ENCODE measurements at regions not wholly inside any gene's neighbourhood (a gene's known extent, or its start where the extent isn't known, plus 50 kb on each side); places are given as distances from the start of the nearest gene placed in this dataset.

GRCh38 chr13:34300559-34300958 lies 482.6 kb downstream of the RFC3 start:
- Histone ChIP-seq H3K27me3 (ENCODE audit: insufficient read depth, low read length) (no peaks in the 10 kb centered on the region), H3K18ac (ENCODE audit: low read length) (no peak overlapping the region), H3K79me1 (ENCODE audit: low read length) (no peaks in the 10 kb centered on the region), H4K12ac (ENCODE audit: low read depth, low read length) (no peak overlapping the region), H3K4me1 (ENCODE audit: control insufficient read depth in 1 of 2, insufficient read depth in 2 of 2, low read length in 2 of 2) (no peaks in the 10 kb centered on the region), H3K36me3 (ENCODE audit: control insufficient read depth in 1 of 2, insufficient read depth in 2 of 2, low read length in 2 of 2) (no peaks in the 10 kb centered on the region), H2BK120ac (ENCODE audit: insufficient read depth, low read length, poor library complexity) (no peak overlapping the region), H3K4ac (ENCODE audit: low read depth, low read length) (no peak overlapping the region), H3K4me2 (ENCODE audit: low read length) (no peak overlapping the region), H4K91ac (ENCODE audit: low read depth, low read length) (no peak overlapping the region), H3K23ac (ENCODE audit: low read length) (no peak overlapping the region), H3K9me3 (ENCODE audit: insufficient read depth, low read depth, low read length) (no peaks in the 10 kb centered on the region), H2AFZ (ENCODE audit: insufficient read depth, low read length, poor library complexity) (no peak overlapping the region), H3K4me3 (ENCODE audit: low read depth, low read length) (no peak overlapping the region), H3K27ac (ENCODE audit: low read depth, low read length) (no peak overlapping the region), H4K8ac (ENCODE audit: low read depth, low read length) (no peak overlapping the region), H3K14ac (ENCODE audit: low read length) (no peak overlapping the region), H3K79me2 (ENCODE audit: control insufficient read depth, insufficient read depth, low read length, poor library complexity) (no peaks in the 10 kb centered on the region), H2AK5ac (ENCODE audit: low read length) (no peak overlapping the region), H2BK5ac (ENCODE audit: low read depth, low read length, poor library complexity) (no peak overlapping the region), H2BK12ac (ENCODE audit: low read length) (no peak overlapping the region), H3K9ac (ENCODE audit: low read length) (no peak overlapping the region)
- no CpG with 5 or more reads among the region's 1 CpG for WGBS (ENCODE audit: extremely low coverage, insufficient coverage, insufficient read length)
- DNase-seq = no peak

- Histone ChIP-seq H3K79me1 (ENCODE audit: low read length) (no peaks in the 10 kb centered on the region), H2BK12ac (ENCODE audit: low read length) (no peak overlapping the region), H4K91ac (ENCODE audit: low read depth, low read length) (no peak overlapping the region), H4K8ac (ENCODE audit: low read depth, low read length) (no peak overlapping the region), H3K9me3 (ENCODE audit: insufficient read depth, low read depth, low read length) (no peaks in the 10 kb centered on the region), H2BK5ac (ENCODE audit: low read depth, low read length, poor library complexity) (no peak overlapping the region), H3K23ac (ENCODE audit: low read length) (no peak overlapping the region), H3K14ac (ENCODE audit: low read length) (no peak overlapping the region), H3K9ac (ENCODE audit: low read length) (no peak overlapping the region), H3K4me2 (ENCODE audit: low read length) (no peak overlapping the region), H3K79me2 (ENCODE audit: control insufficient read depth, insufficient read depth, low read length, poor library complexity) (no peaks in the 10 kb centered on the region), H3K4ac (ENCODE audit: low read depth, low read length) (no peak overlapping the region), H2AK5ac (ENCODE audit: low read length) (no peak overlapping the region), H3K27me3 (ENCODE audit: insufficient read depth, low read length) (no peaks in the 10 kb centered on the region), H3K27ac (ENCODE audit: low read depth, low read length) (no peak overlapping the region), H3K4me1 (ENCODE audit: control insufficient read depth in 1 of 2, insufficient read depth in 2 of 2, low read length in 2 of 2) (no peaks in the 10 kb centered on the region), H3K36me3 (ENCODE audit: control insufficient read depth in 1 of 2, insufficient read depth in 2 of 2, low read length in 2 of 2) (no peaks in the 10 kb centered on the region), H2AFZ (ENCODE audit: insufficient read depth, low read length, poor library complexity) (no peak overlapping the region), H2BK120ac (ENCODE audit: insufficient read depth, low read length, poor library complexity) (no peak overlapping the region), H4K12ac (ENCODE audit: low read depth, low read length) (no peak overlapping the region), H3K18ac (ENCODE audit: low read length) (no peak overlapping the region), H3K4me3 (ENCODE audit: low read depth, low read length) (no peak overlapping the region)
- no peak for DNase-seq
Observed at GRCh38 chr13:34302596-34302995, 484.6 kb downstream of the RFC3 start.

- Histone ChIP-seq H3K9ac (ENCODE audit: low read length) (no peak overlapping the region), H3K79me2 (ENCODE audit: control insufficient read depth, insufficient read depth, low read length, poor library complexity) (no peaks in the 10 kb centered on the region), H4K8ac (ENCODE audit: low read depth, low read length) (no peak overlapping the region), H3K79me1 (ENCODE audit: low read length) (no peaks in the 10 kb centered on the region), H2BK5ac (ENCODE audit: low read depth, low read length, poor library complexity) (no peak overlapping the region), H3K18ac (ENCODE audit: low read length) (no peak overlapping the region), H4K12ac (ENCODE audit: low read depth, low read length) (no peak overlapping the region), H2BK12ac (ENCODE audit: low read length) (no peak overlapping the region), H3K23ac (ENCODE audit: low read length) (no peak overlapping the region), H2AFZ (ENCODE audit: insufficient read depth, low read length, poor library complexity) (no peak overlapping the region), H4K91ac (ENCODE audit: low read depth, low read length) (no peak overlapping the region), H3K27me3 (ENCODE audit: insufficient read depth, low read length) (no peaks in the 10 kb centered on the region), H3K27ac (ENCODE audit: low read depth, low read length) (no peak overlapping the region), H3K4me2 (ENCODE audit: low read length) (no peak overlapping the region), H3K4me1 (ENCODE audit: control insufficient read depth in 1 of 2, insufficient read depth in 2 of 2, low read length in 2 of 2) (no peaks in the 10 kb centered on the region), H3K9me3 (ENCODE audit: insufficient read depth, low read depth, low read length) (no peaks in the 10 kb centered on the region), H3K4ac (ENCODE audit: low read depth, low read length) (no peak overlapping the region), H2AK5ac (ENCODE audit: low read length) (no peak overlapping the region), H2BK120ac (ENCODE audit: insufficient read depth, low read length, poor library complexity) (no peak overlapping the region), H3K36me3 (ENCODE audit: control insufficient read depth in 1 of 2, insufficient read depth in 2 of 2, low read length in 2 of 2) (no peaks in the 10 kb centered on the region), H3K4me3 (ENCODE audit: low read depth, low read length) (no peak overlapping the region), H3K14ac (ENCODE audit: low read length) (no peak overlapping the region)
- DNase-seq = no peak
Observed at GRCh38 chr13:34303346-34303745, 485.4 kb downstream of the RFC3 start.

GRCh38 chr13:34307607-34308006 lies 489.7 kb downstream of the RFC3 start:
- Histone ChIP-seq H2AFZ (ENCODE audit: insufficient read depth, low read length, poor library complexity) (no peak overlapping the region), H2AK5ac (ENCODE audit: low read length) (no peak overlapping the region), H3K27me3 (ENCODE audit: insufficient read depth, low read length) (no peaks in the 10 kb centered on the region), H3K9ac (ENCODE audit: low read length) (no peak overlapping the region), H3K4me1 (ENCODE audit: control insufficient read depth in 1 of 2, insufficient read depth in 2 of 2, low read length in 2 of 2) (no peaks in the 10 kb centered on the region), H3K9me3 (ENCODE audit: insufficient read depth, low read depth, low read length) (no peaks in the 10 kb centered on the region), H4K8ac (ENCODE audit: low read depth, low read length) (no peak overlapping the region), H3K36me3 (ENCODE audit: control insufficient read depth in 1 of 2, insufficient read depth in 2 of 2, low read length in 2 of 2) (no peaks in the 10 kb centered on the region), H3K18ac (ENCODE audit: low read length) (no peak overlapping the region), H3K79me2 (ENCODE audit: control insufficient read depth, insufficient read depth, low read length, poor library complexity) (no peaks in the 10 kb centered on the region), H3K14ac (ENCODE audit: low read length) (no peak overlapping the region), H2BK5ac (ENCODE audit: low read depth, low read length, poor library complexity) (no peak overlapping the region), H3K23ac (ENCODE audit: low read length) (no peak overlapping the region), H3K4me2 (ENCODE audit: low read length) (no peak overlapping the region), H3K79me1 (ENCODE audit: low read length) (no peaks in the 10 kb centered on the region), H4K12ac (ENCODE audit: low read depth, low read length) (no peak overlapping the region), H3K4me3 (ENCODE audit: low read depth, low read length) (no peak overlapping the region), H4K91ac (ENCODE audit: low read depth, low read length) (no peak overlapping the region), H3K4ac (ENCODE audit: low read depth, low read length) (no peak overlapping the region), H2BK120ac (ENCODE audit: insufficient read depth, low read length, poor library complexity) (no peak overlapping the region), H3K27ac (ENCODE audit: low read depth, low read length) (no peak overlapping the region), H2BK12ac (ENCODE audit: low read length) (no peak overlapping the region)
- WGBS (ENCODE audit: extremely low coverage, insufficient coverage, insufficient read length) = no CpG with 5 or more reads among the region's 5 CpGs
- DNase-seq = no peak

GRCh38 chr13:34308725-34309124 lies 490.8 kb downstream of the RFC3 start:
- WGBS (ENCODE audit: extremely low coverage, insufficient coverage, insufficient read length) = no CpG with 5 or more reads among the region's 1 CpG
- H3K23ac ChIP-seq (ENCODE audit: low read length) = no peak overlapping the region

More at GRCh38 chr13:34308725-34309124, 490.8 kb downstream of the RFC3 start:
- peak in 1 of 2 donors; percentile 10 for DNase-seq
- Histone ChIP-seq H2AFZ (ENCODE audit: insufficient read depth, low read length, poor library complexity) (no peak overlapping the region), H2BK5ac (ENCODE audit: low read depth, low read length, poor library complexity) (no peak overlapping the region), H3K14ac (ENCODE audit: low read length) (no peak overlapping the region), H3K18ac (ENCODE audit: low read length) (no peak overlapping the region), H3K9me3 (ENCODE audit: insufficient read depth, low read depth, low read length) (no peaks in the 10 kb centered on the region), H4K12ac (ENCODE audit: low read depth, low read length) (no peak overlapping the region), H2BK12ac (ENCODE audit: low read length) (no peak overlapping the region), H3K36me3 (ENCODE audit: control insufficient read depth in 1 of 2, insufficient read depth in 2 of 2, low read length in 2 of 2) (no peaks in the 10 kb centered on the region), H3K4ac (ENCODE audit: low read depth, low read length) (no peak overlapping the region), H4K8ac (ENCODE audit: low read depth, low read length) (no peak overlapping the region), H3K4me1 (ENCODE audit: control insufficient read depth in 1 of 2, insufficient read depth in 2 of 2, low read length in 2 of 2) (no peaks in the 10 kb centered on the region), H3K27me3 (ENCODE audit: insufficient read depth, low read length) (no peaks in the 10 kb centered on the region), H3K79me2 (ENCODE audit: control insufficient read depth, insufficient read depth, low read length, poor library complexity) (no peaks in the 10 kb centered on the region), H3K4me2 (ENCODE audit: low read length) (no peak overlapping the region), H3K9ac (ENCODE audit: low read length) (no peak overlapping the region), H3K79me1 (ENCODE audit: low read length) (no peaks in the 10 kb centered on the region), H2BK120ac (ENCODE audit: insufficient read depth, low read length, poor library complexity) (no peak overlapping the region), H2AK5ac (ENCODE audit: low read length) (no peak overlapping the region), H4K91ac (ENCODE audit: low read depth, low read length) (no peak overlapping the region), H3K4me3 (ENCODE audit: low read depth, low read length) (no peak overlapping the region), H3K27ac (ENCODE audit: low read depth, low read length) (no peak overlapping the region)

All from trophoblast cell (in vitro differentiated cells and primary cell).